Naive thymus-derived CD8-positive, alpha-beta T cell (primary cell): ENCODE measurements at regions not wholly inside any gene's neighbourhood (a gene's known extent, or its start where the extent isn't known, plus 50 kb on each side); places are given as distances from the start of the nearest gene placed in this dataset.

Experiments used
- ATAC-seq, 2 donors: fragments of 150-1000 bp; cut with Tn5 transposase in 1 of 2; sonication (Bioruptor Pico), chemical (Tn5 transposase) in 1 of 2; 1 replicate in 1 of 2; 2 replicates in 1 of 2; pipeline ENCODE4 v1.10.0; 2021; ENCODE audit warnings: mild to moderate bottlenecking in 2 of 2, moderate library complexity in 2 of 2
- POLR2A ChIA-PET: fragments of 350-600 bp; sonication (Branson Sonifier 250); formaldehyde crosslinking; loops from one replicate; lab custom pipeline; 2021; ENCODE audit warnings: antibody characterized with exemption; lab: Charles Lee
- DNase-seq, 10 donors: peaks; one replicate each; pipeline versions ENCODE4 v3.0.0 to v3.0.0-alpha.2; 2020 to 2022
- H3K27ac Mint-ChIP-seq, 10 donors: one replicate each; pipeline ENCODE4 v1.8.0; 2020 to 2022; ENCODE audit warnings: mild to moderate bottlenecking in 10 of 10, mixed read lengths in 10 of 10, moderate library complexity in 4 of 10, inconsistent platforms in 1 of 10
- H3K27me3 Mint-ChIP-seq, 5 donors: one replicate each; pipeline ENCODE4 v1.8.0; 2021 to 2022; ENCODE audit warnings: mixed read lengths in 5 of 5
- H3K36me3 Mint-ChIP-seq, 3 donors: one replicate each; pipeline ENCODE4 v1.8.0; 2020 to 2022; ENCODE audit warnings: mixed read lengths in 3 of 3, mild to moderate bottlenecking in 2 of 3, inconsistent platforms in 1 of 3
- H3K4me1 Mint-ChIP-seq, 4 donors: one replicate each; pipeline ENCODE4 v1.8.0; 2021 to 2022; ENCODE audit warnings: mixed read lengths in 4 of 4
- H3K4me3 Mint-ChIP-seq, 10 donors: one replicate each; pipeline ENCODE4 v1.8.0; 2020 to 2022; ENCODE audit warnings: mild to moderate bottlenecking in 10 of 10, mixed read lengths in 10 of 10, moderate library complexity in 6 of 10, inconsistent platforms in 1 of 10
- H3K9me3 Mint-ChIP-seq, 9 donors: one replicate each; pipeline ENCODE4 v1.8.0; 2020 to 2022; ENCODE audit warnings: mixed read lengths in 9 of 9, mild to moderate bottlenecking in 3 of 9, inconsistent platforms in 1 of 9, moderate library complexity in 1 of 9

GRCh38 chr9:3675946-3676345, 150.1 kb upstream of the RFX3 start:
- no peak for ATAC-seq
- Mint-ChIP-seq H3K4me1 (no peaks in the 10 kb centered on the region), H3K9me3 (no peaks in the 10 kb centered on the region), H3K4me3 (no peak overlapping the region), H3K27ac (no peak overlapping the region), H3K36me3 (peaks cover 0 to 3% (median 0%) of the 10 kb centered on the region in 3 donors), H3K27me3 (no peaks in the 10 kb centered on the region)
- POLR2A ChIA-PET = no interaction called here
- no peak for DNase-seq

- no peaks in the 10 kb centered on the region for H3K9me3 Mint-ChIP-seq
- DNase-seq = no peak
- POLR2A ChIA-PET = no interaction called here
- no peak for ATAC-seq
- no peaks in the 10 kb centered on the region for H3K4me1 Mint-ChIP-seq
- H3K4me3 Mint-ChIP-seq = no peak overlapping the region
- no peak overlapping the region for H3K27ac Mint-ChIP-seq
- H3K27me3 Mint-ChIP-seq = no peaks in the 10 kb centered on the region
- H3K36me3 Mint-ChIP-seq = peaks cover 0 to 3% (median 0%) of the 10 kb centered on the region in 3 donors
These were observed 148.8 kb upstream of the RFX3 start for GRCh38 chr9:3674561-3674960.

GRCh38 chr9:3672399-3672798, 146.6 kb upstream of the RFX3 start:
- Mint-ChIP-seq H3K9me3 (no peaks in the 10 kb centered on the region), H3K36me3 (peaks cover 0 to 3% (median 0%) of the 10 kb centered on the region in 3 donors), H3K27ac (no peak overlapping the region), H3K27me3 (no peaks in the 10 kb centered on the region), H3K4me3 (no peak overlapping the region), H3K4me1 (no peaks in the 10 kb centered on the region)
- POLR2A ChIA-PET = no interaction called here
- DNase-seq (no peak), ATAC-seq (no peak)

GRCh38 chr9:3664044-3664443, 138.2 kb upstream of the RFX3 start:
- no peak for ATAC-seq
- POLR2A ChIA-PET = no interaction called here
- no peak for DNase-seq
- H3K4me1 Mint-ChIP-seq = no peaks in the 10 kb centered on the region
- no peak overlapping the region for H3K27ac Mint-ChIP-seq
- peaks cover 0 to 11% (median 0%) of the 10 kb centered on the region in 5 donors for H3K27me3 Mint-ChIP-seq
- no peaks in the 10 kb centered on the region for H3K9me3 Mint-ChIP-seq
- peaks cover 0 to 4% (median 0%) of the 10 kb centered on the region in 3 donors for H3K36me3 Mint-ChIP-seq
- H3K4me3 Mint-ChIP-seq = no peak overlapping the region

GRCh38 chr9:3662671-3663070, 136.9 kb upstream of the RFX3 start:
- peaks cover 0 to 4% (median 0%) of the 10 kb centered on the region in 4 donors for H3K4me1 Mint-ChIP-seq

GRCh38 chr9:3660936-3661335, 135.1 kb upstream of the RFX3 start:
- DNase-seq (no peak), ATAC-seq (no peak)
- H3K9me3 Mint-ChIP-seq = no peaks in the 10 kb centered on the region
- H3K4me1 Mint-ChIP-seq = peaks cover 0 to 4% (median 0%) of the 10 kb centered on the region in 4 donors
- no peak overlapping the region for H3K4me3 Mint-ChIP-seq
- peaks cover 5 to 8% (median 5%) of the 10 kb centered on the region in 3 donors for H3K36me3 Mint-ChIP-seq
- H3K27ac Mint-ChIP-seq = no peak overlapping the region
- POLR2A ChIA-PET = no interaction called here
- H3K27me3 Mint-ChIP-seq = peaks cover 0 to 14% (median 0%) of the 10 kb centered on the region in 5 donors

More at GRCh38 chr9:3662671-3663070, 136.9 kb upstream of the RFX3 start:
- POLR2A ChIA-PET = no interaction called here
- peaks cover 0 to 14% (median 0%) of the 10 kb centered on the region in 5 donors for H3K27me3 Mint-ChIP-seq
- no peaks in the 10 kb centered on the region for H3K9me3 Mint-ChIP-seq
- peaks cover 0 to 4% (median 3%) of the 10 kb centered on the region in 3 donors for H3K36me3 Mint-ChIP-seq
- no peak for DNase-seq
- ATAC-seq = no peak
- H3K4me3 Mint-ChIP-seq = no peak overlapping the region
- H3K27ac Mint-ChIP-seq = no peak overlapping the region

GRCh38 chr9:3659647-3660046, 133.8 kb upstream of the RFX3 start:
- Mint-ChIP-seq H3K36me3 (peaks cover 5 to 8% (median 5%) of the 10 kb centered on the region in 3 donors), H3K9me3 (no peaks in the 10 kb centered on the region), H3K27ac (no peak overlapping the region), H3K4me3 (no peak overlapping the region), H3K4me1 (peaks cover 0 to 4% (median 0%) of the 10 kb centered on the region in 4 donors), H3K27me3 (peaks cover 0 to 14% (median 0%) of the 10 kb centered on the region in 5 donors)
- ATAC-seq (no peak), DNase-seq (no peak)
- POLR2A ChIA-PET = no interaction called here

- Mint-ChIP-seq H3K27ac (no peak overlapping the region), H3K4me3 (no peak overlapping the region), H3K4me1 (peaks cover 0 to 4% (median 0%) of the 10 kb centered on the region in 4 donors), H3K27me3 (peaks cover 0 to 14% (median 0%) of the 10 kb centered on the region in 5 donors), H3K36me3 (peaks cover 5 to 8% (median 5%) of the 10 kb centered on the region in 3 donors), H3K9me3 (no peaks in the 10 kb centered on the region)
- POLR2A ChIA-PET = no interaction called here
- DNase-seq = no peak
- ATAC-seq = no peak
These were observed 133.2 kb upstream of the RFX3 start for GRCh38 chr9:3658964-3659363.

GRCh38 chr9:3656224-3656623, 130.4 kb upstream of the RFX3 start:
- Mint-ChIP-seq H3K36me3 (peaks cover 2 to 8% (median 5%) of the 10 kb centered on the region in 3 donors), H3K27ac (no peak overlapping the region), H3K9me3 (no peaks in the 10 kb centered on the region), H3K4me1 (peaks cover 0 to 4% (median 0%) of the 10 kb centered on the region in 4 donors), H3K4me3 (no peak overlapping the region), H3K27me3 (peaks cover 0 to 8% (median 0%) of the 10 kb centered on the region in 5 donors)
- POLR2A ChIA-PET = no interaction called here
- ATAC-seq = no peak
- no peak for DNase-seq

- DNase-seq = no peak
- no peak for ATAC-seq
- H3K4me1 Mint-ChIP-seq = no peaks in the 10 kb centered on the region
- no peaks in the 10 kb centered on the region for H3K27me3 Mint-ChIP-seq
- no peaks in the 10 kb centered on the region for H3K9me3 Mint-ChIP-seq
- POLR2A ChIA-PET = no interaction called here
- H3K36me3 Mint-ChIP-seq = no peaks in the 10 kb centered on the region
- H3K4me3 Mint-ChIP-seq = no peak overlapping the region
- peak overlapping the region in 2 of 10 donors; percentile 3 to 11 for H3K27ac Mint-ChIP-seq
These were observed 125.3 kb upstream of the RFX3 start for GRCh38 chr9:3650994-3651622.

- POLR2A ChIA-PET = no interaction called here
- Mint-ChIP-seq H3K36me3 (no peaks in the 10 kb centered on the region), H3K4me3 (no peak overlapping the region), H3K27ac (no peak overlapping the region), H3K9me3 (no peaks in the 10 kb centered on the region), H3K4me1 (no peaks in the 10 kb centered on the region), H3K27me3 (no peaks in the 10 kb centered on the region)
- no peak for DNase-seq
- ATAC-seq = no peak
These were observed 123.0 kb upstream of the RFX3 start for GRCh38 chr9:3648722-3649246.

GRCh38 chr9:3648266-3648665, 122.5 kb upstream of the RFX3 start:
- ATAC-seq (no peak), DNase-seq (no peak)
- no peaks in the 10 kb centered on the region for H3K9me3 Mint-ChIP-seq
- no peak overlapping the region for H3K27ac Mint-ChIP-seq
- H3K27me3 Mint-ChIP-seq = no peaks in the 10 kb centered on the region
- no peaks in the 10 kb centered on the region for H3K4me1 Mint-ChIP-seq
- H3K36me3 Mint-ChIP-seq = no peaks in the 10 kb centered on the region
- POLR2A ChIA-PET = interaction anchor here (0.8 kb wide), 1 partner anchor 122 kb away, joined by 4 read pairs; no protein-coding TSS in a partner anchor
- H3K4me3 Mint-ChIP-seq = no peak overlapping the region

- no peak overlapping the region for H3K27ac Mint-ChIP-seq
- no peaks in the 10 kb centered on the region for H3K36me3 Mint-ChIP-seq
- no peak overlapping the region for H3K4me3 Mint-ChIP-seq
- no peaks in the 10 kb centered on the region for H3K4me1 Mint-ChIP-seq
- no peaks in the 10 kb centered on the region for H3K9me3 Mint-ChIP-seq
- H3K27me3 Mint-ChIP-seq = no peaks in the 10 kb centered on the region
- DNase-seq (peak in 1 of 10 donors; percentile 3), ATAC-seq (no peak)
- POLR2A ChIA-PET = interaction anchor here (0.8 kb wide), 1 partner anchor 121 kb away, joined by 4 read pairs; no protein-coding TSS in a partner anchor
These were observed 121.9 kb upstream of the RFX3 start for GRCh38 chr9:3647652-3648051.
